HepG2 (cell line): ENCODE measurements at regions not wholly inside any gene's neighbourhood (a gene's known extent, or its start where the extent isn't known, plus 50 kb on each side); places are given as distances from the start of the nearest gene placed in this dataset.
A peak's percentile ranks its signal among the peaks of the same experiment; 100 is the strongest.

Source experiments
- ATAC-seq: fragments of 200-7000 bp; cut with Tn5 transposase; 3 replicates; pipeline ENCODE4 v1.9.1; 2020; ENCODE audit warnings: mild to moderate bottlenecking, moderate library complexity
- BruUV-seq: library from RNA; stranded (reverse); fragments of 400-500 nt; replicated peaks from 2 replicates; lab custom pipeline; 2021; lab: Mats Ljungman, UMichigan
- CTCF ChIA-PET: fragments of 300-600 bp; formaldehyde crosslinking; extraction: SDS; loops from one replicate; lab custom pipeline; 2021; ENCODE audit warnings: low total read pairs, inconsistent platforms, low intra/inter-chr PET ratio; lab: Yijun Ruan, JAX
- POLR2A ChIA-PET: fragments of 350-600 bp; sonication (Branson Sonifier 250); formaldehyde crosslinking; loops from one replicate; lab custom pipeline; 2020; ENCODE audit warnings: antibody characterized with exemption, inconsistent platforms; lab: Yijun Ruan, JAX
- DNase-seq: peaks from one replicate; pipeline ENCODE4 v3.0.0-alpha.2; 2015; ENCODE audit warnings: low spot score
- FAIRE-seq: peaks from 3 replicates; lab custom pipeline; 2011; peaks lifted over from hg19 to GRCh38; lab: Jason Lieb, UNC
- H2AFZ ChIP-seq: one replicate; pipeline ENCODE4 v1.6.1; 2011; ENCODE audit warnings: low read length, inconsistent platforms
- H3K27ac ChIP-seq: fragments of 300-600 bp; 3 replicates; pipeline ENCODE4 v1.8.0; 2011; ENCODE audit warnings: mixed run types, mild to moderate bottlenecking, mixed read lengths, low read length, inconsistent platforms; ENCODE audit not compliant: insufficient read depth; ENCODE audit errors: extremely low read length
- H3K27me3 ChIP-seq, 2 experiments: fragments of 200-600 bp in 1 of 2; 2 replicates in 1 of 2; 3 replicates in 1 of 2; pipeline versions ENCODE4 v1.6.0 to v1.8.0; 2011; ENCODE audit warnings: low read length in 2 of 2, mild to moderate bottlenecking in 2 of 2, moderate library complexity in 2 of 2, inconsistent platforms in 1 of 2; ENCODE audit not compliant: insufficient read depth in 2 of 2, control insufficient read depth in 1 of 2
- H3K36me3 ChIP-seq, 2 experiments: fragments of 200-600 bp in 1 of 2; replicated peaks in 1 of 2; 2 replicates in 1 of 2; 3 replicates in 1 of 2; pipeline versions ENCODE4 v1.5.1 to v1.8.0; 2011; ENCODE audit warnings: low read length in 2 of 2, inconsistent platforms in 1 of 2; ENCODE audit not compliant: insufficient read depth in 2 of 2, control insufficient read depth in 1 of 2
- H3K4me1 ChIP-seq: 2 replicates; pipeline ENCODE4 v1.5.1; 2012; ENCODE audit warnings: low read length, inconsistent platforms; ENCODE audit not compliant: insufficient read depth
- H3K4me2 ChIP-seq: 2 replicates; pipeline ENCODE4 v1.6.0; 2011; ENCODE audit warnings: low read depth, low read length, inconsistent platforms
- H3K4me3 ChIP-seq, 3 experiments: fragments of 200-600 bp in 1 of 3; sonication (generic), shearing (Covaris generic) in 1 of 3; replicated peaks in 1 of 3; 2 replicates each; pipeline ENCODE4 v1.5.1; 2011 to 2016; ENCODE audit warnings: low read length in 3 of 3, inconsistent platforms in 2 of 3, low read depth in 2 of 3, mild to moderate bottlenecking in 2 of 3, control low read depth in 1 of 3, mixed read lengths in 1 of 3; ENCODE audit not compliant: insufficient read depth in 1 of 3
- H3K79me2 ChIP-seq: one replicate; pipeline ENCODE4 v1.6.1; 2011; ENCODE audit warnings: low read length, inconsistent platforms; ENCODE audit not compliant: insufficient read depth
- H3K9ac ChIP-seq: 2 replicates; pipeline ENCODE4 v1.6.0; 2011; ENCODE audit warnings: mild to moderate bottlenecking, low read depth, low read length, inconsistent platforms; ENCODE audit not compliant: insufficient read depth
- H3K9me3 ChIP-seq: 2 replicates; pipeline ENCODE4 v1.5.1; 2012; ENCODE audit warnings: mild to moderate bottlenecking, low read length
- H4K20me1 ChIP-seq: 2 replicates; pipeline ENCODE4 v1.6.0; 2011; ENCODE audit warnings: inconsistent platforms, mild to moderate bottlenecking, low read length, moderate library complexity; ENCODE audit not compliant: insufficient read depth
- GFI1 ChIP-seq: sonication (generic); formaldehyde crosslinking; IDR thresholded peaks from 2 replicates; pipeline ENCODE4 v1.5.0; 2020; ENCODE audit warnings: missing genetic modification reagents, mild to moderate bottlenecking, borderline replicate concordance
- HNF4G ChIP-seq, 2 experiments: sonication (generic) in 1 of 2; formaldehyde crosslinking in 1 of 2; IDR thresholded peaks; 2 replicates each; pipeline versions ENCODE4 v1.4.0 to v1.6.1; 2011 to 2020; ENCODE audit warnings: borderline replicate concordance in 2 of 2, low read depth in 2 of 2, mild to moderate bottlenecking in 2 of 2, low read length in 1 of 2, missing genetic modification reagents in 1 of 2, moderate library complexity in 1 of 2
- IKZF4 ChIP-seq: sonication (generic); formaldehyde crosslinking; IDR thresholded peaks from 2 replicates; pipeline ENCODE4 v1.5.1; 2020; ENCODE audit warnings: borderline replicate concordance, mild to moderate bottlenecking, low read depth, missing genetic modification reagents; ENCODE audit errors: not compliant biosample characterization
- LCORL ChIP-seq, 2 experiments: fragments of 450-650 bp in 1 of 2; sonication (generic) in 1 of 2; formaldehyde crosslinking in 1 of 2; IDR thresholded peaks; 2 replicates each; pipeline versions ENCODE4 v1.5.0 to v1.6.1; 2017 to 2020; ENCODE audit warnings: antibody characterized with exemption in 1 of 2, missing genetic modification reagents in 1 of 2
- ZNF3 ChIP-seq: IDR thresholded peaks from 2 replicates; pipeline ENCODE4 v1.7.0; 2017; ENCODE audit warnings: inconsistent platforms
- ZNF333 ChIP-seq: sonication (generic); formaldehyde crosslinking; IDR thresholded peaks from 2 replicates; pipeline ENCODE4 v1.4.0; 2020; ENCODE audit warnings: mild to moderate bottlenecking, missing genetic modification reagents, borderline replicate concordance
- ZNF510 ChIP-seq: sonication (generic); formaldehyde crosslinking; IDR thresholded peaks from 2 replicates; pipeline ENCODE4 v1.4.0; 2020; ENCODE audit warnings: low read depth, mild to moderate bottlenecking, missing genetic modification reagents
- ZNF878 ChIP-seq: sonication (generic); formaldehyde crosslinking; IDR thresholded peaks from 2 replicates; pipeline ENCODE4 v1.8.1; 2023; ENCODE audit warnings: mild to moderate bottlenecking, missing genetic modification reagents, moderate library complexity
- ZSCAN21 ChIP-seq: sonication (generic); formaldehyde crosslinking; IDR thresholded peaks from 2 replicates; pipeline ENCODE4 v1.8.0; 2022; ENCODE audit warnings: mild to moderate bottlenecking, missing genetic modification reagents, moderate library complexity, borderline replicate concordance
- WGBS: methylation state at CpG from one replicate; pipeline ENCODE4 v1.1.6; 2017; ENCODE audit warnings: low lambda C conversion rate; 5-methylcytosine and 5-hydroxymethylcytosine counted together
- in situ Hi-C: cut with HindIII; loops from 2 replicates; pipeline ENCODE4 v1.10.0; 2017; ENCODE audit warnings: low pct_unique_long_range_greater_than_20kb; ENCODE audit not compliant: extremely low pct_ligation_motif_present
- intact Hi-C: fragments of 100-400 bp; cut with micrococcal nuclease; formaldehyde crosslinking; loops from one replicate; pipeline ENCODE4 v1.10.0; 2022; ENCODE audit not compliant: unreplicated experiment
- TF ChIP-seq, protein P1 (sequence below): sonication (generic); formaldehyde crosslinking; IDR thresholded peaks from 2 replicates; pipeline ENCODE4 v1.4.0; 2020; ENCODE audit warnings: missing genetic modification reagents, borderline replicate concordance
- TF ChIP-seq, protein P2 (sequence below): sonication (generic); formaldehyde crosslinking; IDR thresholded peaks from 2 replicates; pipeline ENCODE4; 2020; ENCODE audit warnings: missing genetic modification reagents, mild to moderate bottlenecking, borderline replicate concordance

- BruUV-seq = no TSS peak
Measured at GRCh38 chr2:117557626-117558025, 256.9 kb upstream of the DDX18 start.

DNA sequence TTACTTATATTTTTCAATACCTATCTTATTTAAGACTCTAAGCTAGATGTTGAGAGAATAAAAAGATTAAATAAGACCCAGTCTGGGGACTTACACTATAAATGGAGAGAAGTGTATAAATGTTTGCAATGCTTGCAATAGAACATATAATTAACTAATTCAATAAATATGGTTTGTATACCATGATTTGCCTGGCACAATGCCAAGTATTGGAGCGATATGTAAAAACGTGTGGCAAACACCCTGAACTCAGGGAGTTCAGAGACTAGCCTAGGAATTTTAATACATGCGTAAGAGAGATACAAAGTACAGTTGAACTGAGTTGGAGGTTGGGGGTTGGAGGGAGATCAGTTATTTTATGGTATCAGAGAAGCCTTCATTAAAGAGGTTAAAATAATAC is 251.8 kb upstream of the DDX18 start:
- H3K36me3 ChIP-seq = no peaks in the 10 kb centered on the region
- TF ChIP-seq IKZF4 (CRISPR knock-in tag) (no peak), ZNF3 (no peak), ZSCAN21 (CRISPR knock-in tag) (no peak), ZNF878 (CRISPR knock-in tag) (no peak), LCORL (IDR thresholded peaks at IDR 0.05) (peak; percentile 96), LCORL (CRISPR knock-in tag; IDR thresholded peaks at IDR 0.05) (no peak)
- TF ChIP-seq, protein P1, sequence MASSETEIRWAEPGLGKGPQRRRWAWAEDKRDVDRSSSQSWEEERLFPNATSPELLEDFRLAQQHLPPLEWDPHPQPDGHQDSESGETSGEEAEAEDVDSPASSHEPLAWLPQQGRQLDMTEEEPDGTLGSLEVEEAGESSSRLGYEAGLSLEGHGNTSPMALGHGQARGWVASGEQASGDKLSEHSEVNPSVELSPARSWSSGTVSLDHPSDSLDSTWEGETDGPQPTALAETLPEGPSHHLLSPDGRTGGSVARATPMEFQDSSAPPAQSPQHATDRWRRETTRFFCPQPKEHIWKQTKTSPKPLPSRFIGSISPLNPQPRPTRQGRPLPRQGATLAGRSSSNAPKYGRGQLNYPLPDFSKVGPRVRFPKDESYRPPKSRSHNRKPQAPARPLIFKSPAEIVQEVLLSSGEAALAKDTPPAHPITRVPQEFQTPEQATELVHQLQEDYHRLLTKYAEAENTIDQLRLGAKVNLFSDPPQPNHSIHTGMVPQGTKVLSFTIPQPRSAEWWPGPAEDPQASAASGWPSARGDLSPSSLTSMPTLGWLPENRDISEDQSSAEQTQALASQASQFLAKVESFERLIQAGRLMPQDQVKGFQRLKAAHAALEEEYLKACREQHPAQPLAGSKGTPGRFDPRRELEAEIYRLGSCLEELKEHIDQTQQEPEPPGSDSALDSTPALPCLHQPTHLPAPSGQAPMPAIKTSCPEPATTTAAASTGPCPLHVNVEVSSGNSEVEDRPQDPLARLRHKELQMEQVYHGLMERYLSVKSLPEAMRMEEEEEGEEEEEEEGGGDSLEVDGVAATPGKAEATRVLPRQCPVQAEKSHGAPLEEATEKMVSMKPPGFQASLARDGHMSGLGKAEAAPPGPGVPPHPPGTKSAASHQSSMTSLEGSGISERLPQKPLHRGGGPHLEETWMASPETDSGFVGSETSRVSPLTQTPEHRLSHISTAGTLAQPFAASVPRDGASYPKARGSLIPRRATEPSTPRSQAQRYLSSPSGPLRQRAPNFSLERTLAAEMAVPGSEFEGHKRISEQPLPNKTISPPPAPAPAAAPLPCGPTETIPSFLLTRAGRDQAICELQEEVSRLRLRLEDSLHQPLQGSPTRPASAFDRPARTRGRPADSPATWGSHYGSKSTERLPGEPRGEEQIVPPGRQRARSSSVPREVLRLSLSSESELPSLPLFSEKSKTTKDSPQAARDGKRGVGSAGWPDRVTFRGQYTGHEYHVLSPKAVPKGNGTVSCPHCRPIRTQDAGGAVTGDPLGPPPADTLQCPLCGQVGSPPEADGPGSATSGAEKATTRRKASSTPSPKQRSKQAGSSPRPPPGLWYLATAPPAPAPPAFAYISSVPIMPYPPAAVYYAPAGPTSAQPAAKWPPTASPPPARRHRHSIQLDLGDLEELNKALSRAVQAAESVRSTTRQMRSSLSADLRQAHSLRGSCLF (CRISPR knock-in tag) = no peak
- no peaks in the 10 kb centered on the region for H3K9me3 ChIP-seq
- ATAC-seq (no peak), DNase-seq (no peak), FAIRE-seq (no peak)
- H4K20me1 ChIP-seq = no peaks in the 10 kb centered on the region
- intact Hi-C loops = no loop called here
- H3K27ac ChIP-seq = no peak overlapping the region
- no peak overlapping the region for H2AFZ ChIP-seq
- CTCF ChIA-PET = no interaction called here
- H3K4me2 ChIP-seq = no peak overlapping the region
- no peak overlapping the region for H3K4me3 ChIP-seq
- no peaks in the 10 kb centered on the region; a peak in 1 of 5 replicates for H3K27me3 ChIP-seq
- WGBS = 10% methylated on average over 3 of the region's 3 CpGs
- no peaks in the 10 kb centered on the region for H3K4me1 ChIP-seq
- BruUV-seq = no TSS peak
- POLR2A ChIA-PET = no interaction called here
- H3K79me2 ChIP-seq = no peaks in the 10 kb centered on the region
- H3K9ac ChIP-seq = no peak overlapping the region
- in situ Hi-C loops = no loop called here

More at GRCh38 chr2:117557626-117558025, 256.9 kb upstream of the DDX18 start:
- CTCF ChIA-PET = no interaction called here
- FAIRE-seq = no peak
- Histone ChIP-seq H3K9me3 (no peaks in the 10 kb centered on the region), H3K4me3 (no peak overlapping the region), H3K4me2 (no peak overlapping the region), H3K4me1 (no peaks in the 10 kb centered on the region), H2AFZ (no peak overlapping the region), H3K36me3 (no peaks in the 10 kb centered on the region), H3K9ac (no peak overlapping the region), H3K27me3 (no peaks in the 10 kb centered on the region; a peak in 2 of 5 replicates), H3K27ac (no peak overlapping the region), H4K20me1 (no peaks in the 10 kb centered on the region), H3K79me2 (no peaks in the 10 kb centered on the region)
- POLR2A ChIA-PET = no interaction called here
- intact Hi-C loops (no loop called here), in situ Hi-C loops (no loop called here)
- DNase-seq = no peak
- no peak for TF ChIP-seq ZNF510 (CRISPR knock-in tag)
- TF ChIP-seq, protein P2, sequence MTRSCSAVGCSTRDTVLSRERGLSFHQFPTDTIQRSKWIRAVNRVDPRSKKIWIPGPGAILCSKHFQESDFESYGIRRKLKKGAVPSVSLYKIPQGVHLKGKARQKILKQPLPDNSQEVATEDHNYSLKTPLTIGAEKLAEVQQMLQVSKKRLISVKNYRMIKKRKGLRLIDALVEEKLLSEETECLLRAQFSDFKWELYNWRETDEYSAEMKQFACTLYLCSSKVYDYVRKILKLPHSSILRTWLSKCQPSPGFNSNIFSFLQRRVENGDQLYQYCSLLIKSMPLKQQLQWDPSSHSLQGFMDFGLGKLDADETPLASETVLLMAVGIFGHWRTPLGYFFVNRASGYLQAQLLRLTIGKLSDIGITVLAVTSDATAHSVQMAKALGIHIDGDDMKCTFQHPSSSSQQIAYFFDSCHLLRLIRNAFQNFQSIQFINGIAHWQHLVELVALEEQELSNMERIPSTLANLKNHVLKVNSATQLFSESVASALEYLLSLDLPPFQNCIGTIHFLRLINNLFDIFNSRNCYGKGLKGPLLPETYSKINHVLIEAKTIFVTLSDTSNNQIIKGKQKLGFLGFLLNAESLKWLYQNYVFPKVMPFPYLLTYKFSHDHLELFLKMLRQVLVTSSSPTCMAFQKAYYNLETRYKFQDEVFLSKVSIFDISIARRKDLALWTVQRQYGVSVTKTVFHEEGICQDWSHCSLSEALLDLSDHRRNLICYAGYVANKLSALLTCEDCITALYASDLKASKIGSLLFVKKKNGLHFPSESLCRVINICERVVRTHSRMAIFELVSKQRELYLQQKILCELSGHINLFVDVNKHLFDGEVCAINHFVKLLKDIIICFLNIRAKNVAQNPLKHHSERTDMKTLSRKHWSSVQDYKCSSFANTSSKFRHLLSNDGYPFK (CRISPR knock-in tag) = no peak
- no peak for TF ChIP-seq GFI1
- TF ChIP-seq ZNF333 (CRISPR knock-in tag) = no peak
- no peak for TF ChIP-seq HNF4G (IDR thresholded peaks at IDR 0.05; ENCODE audit: borderline replicate concordance, low read depth, low read length)
- TF ChIP-seq HNF4G (CRISPR knock-in tag; IDR thresholded peaks at IDR 0.05; ENCODE audit: borderline replicate concordance, low read depth) = no peak
- ATAC-seq = no peak
- WGBS = 2% methylated on average over 3 of the region's 3 CpGs
